ENCODE measurements at regions not wholly inside any gene's neighbourhood (a gene's known extent, or its start where the extent isn't known, plus 50 kb on each side); places are given as distances from the start of the nearest gene placed in this dataset.

DNA sequence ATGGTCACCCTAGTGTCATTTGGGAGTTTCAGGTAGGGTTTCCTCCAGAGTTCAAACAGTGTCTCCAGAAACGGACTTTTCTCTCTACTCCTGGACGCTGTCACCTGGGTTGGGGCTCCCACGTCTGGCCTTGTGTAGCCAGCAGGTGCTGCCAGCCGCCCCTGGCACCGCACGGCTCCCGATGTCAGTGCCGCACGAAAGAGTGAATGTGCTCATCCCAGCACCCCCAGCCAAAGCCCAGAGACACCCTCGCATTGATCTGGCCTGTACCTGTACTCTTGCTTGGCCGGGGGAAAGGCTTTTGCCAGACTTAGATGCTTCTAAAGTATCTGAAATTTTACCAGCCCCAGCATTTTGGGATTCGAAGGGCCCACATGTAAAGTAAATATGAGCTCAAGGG is 351.9 kb downstream of the C16orf95 start:
- no peaks in the 10 kb centered on the region for H3K9me3 ChIP-seq (ENCODE audit: insufficient read depth, low read depth, low read length)
- H3K9ac ChIP-seq (ENCODE audit: low read depth, low read length), result no peak overlapping the region
- no peaks in the 10 kb centered on the region for H3K36me3 ChIP-seq (ENCODE audit: insufficient read depth, low read depth, low read length)
- no peak overlapping the region for H3K27ac ChIP-seq (ENCODE audit: low read length)
- no peak overlapping the region for H3K4me3 ChIP-seq (ENCODE audit: low read length)
- no peaks in the 10 kb centered on the region for H3K4me1 ChIP-seq (ENCODE audit: insufficient read depth, low read length)
- no peaks in the 10 kb centered on the region; the same call in 1 of the 2 replicates for H3K27me3 ChIP-seq (ENCODE audit: insufficient read depth, low read length)

DNA sequence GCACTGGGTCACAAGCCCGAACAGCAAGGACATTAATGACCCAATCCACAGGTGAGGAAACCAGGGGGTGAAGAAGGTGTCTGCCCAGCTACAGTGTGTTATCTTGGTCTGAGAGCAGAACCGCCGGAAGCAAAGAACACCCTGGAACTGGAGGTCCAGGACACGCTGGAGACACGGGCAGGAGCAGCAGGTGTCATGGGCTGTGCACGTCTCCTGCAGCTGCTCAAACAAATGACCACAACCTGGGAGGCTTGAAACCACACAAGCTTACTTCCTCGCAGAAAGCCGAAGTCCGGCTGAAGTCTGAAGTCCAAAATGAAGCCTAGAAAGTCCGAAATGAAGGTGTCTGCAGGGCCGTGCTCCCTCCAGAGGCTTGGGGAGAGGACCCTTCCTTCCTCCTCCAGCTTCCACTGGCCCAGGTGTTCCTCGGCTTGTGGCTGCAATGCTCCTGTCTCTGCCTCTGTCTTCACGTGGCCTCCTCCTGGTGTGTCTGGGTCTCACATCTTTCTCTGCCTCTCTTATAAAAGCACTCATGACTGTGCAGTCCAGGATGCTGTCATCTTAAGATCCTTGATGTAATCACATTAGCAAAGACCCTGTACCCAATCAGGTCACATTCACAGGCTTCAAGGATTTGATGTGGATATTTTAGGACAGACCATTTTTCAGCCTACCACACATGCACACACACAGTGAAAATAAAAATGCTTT is 351.2 kb downstream of the C16orf95 start:
- no peaks in the 10 kb centered on the region for H3K9me3 ChIP-seq (ENCODE audit: insufficient read depth, low read depth, low read length)
- no peak overlapping the region for H3K4me3 ChIP-seq (ENCODE audit: low read length)
- H3K4me1 ChIP-seq (ENCODE audit: insufficient read depth, low read length), result no peaks in the 10 kb centered on the region
- no peaks in the 10 kb centered on the region for H3K36me3 ChIP-seq (ENCODE audit: insufficient read depth, low read depth, low read length)
- H3K27me3 ChIP-seq (ENCODE audit: insufficient read depth, low read length), result no peaks in the 10 kb centered on the region; the same call in 1 of the 2 replicates
- H3K27ac ChIP-seq (ENCODE audit: low read length), result no peak overlapping the region
- no peak overlapping the region for H3K9ac ChIP-seq (ENCODE audit: low read depth, low read length)

DNA sequence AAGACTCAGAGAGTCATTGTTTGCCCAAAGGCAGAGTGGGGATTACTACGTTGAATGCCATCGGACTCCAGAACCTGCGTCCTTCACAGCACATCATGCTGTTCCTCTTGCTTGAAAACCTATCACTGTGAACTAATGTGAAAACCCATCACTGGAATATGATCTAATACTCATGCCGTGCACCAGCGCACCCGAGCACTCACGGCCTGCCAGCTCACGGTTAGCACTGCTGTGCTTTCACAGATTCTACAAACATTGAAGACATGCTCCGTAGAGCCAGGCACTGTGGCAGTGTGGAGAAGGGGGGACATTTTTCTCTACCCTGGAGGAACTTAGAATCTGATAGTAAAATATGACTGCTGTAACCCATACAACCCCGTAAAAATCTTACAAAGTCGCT is 350.4 kb downstream of the C16orf95 start:
- H3K9me3 ChIP-seq (ENCODE audit: insufficient read depth, low read depth, low read length), result no peaks in the 10 kb centered on the region
- no peaks in the 10 kb centered on the region for H3K36me3 ChIP-seq (ENCODE audit: insufficient read depth, low read depth, low read length)
- H3K27ac ChIP-seq (ENCODE audit: low read length), result no peak overlapping the region
- H3K27me3 ChIP-seq (ENCODE audit: insufficient read depth, low read length), result no peaks in the 10 kb centered on the region
- H3K4me3 ChIP-seq (ENCODE audit: low read length), result no peak overlapping the region
- no peak overlapping the region for H3K9ac ChIP-seq (ENCODE audit: low read depth, low read length)
- H3K4me1 ChIP-seq (ENCODE audit: insufficient read depth, low read length), result no peaks in the 10 kb centered on the region

DNA sequence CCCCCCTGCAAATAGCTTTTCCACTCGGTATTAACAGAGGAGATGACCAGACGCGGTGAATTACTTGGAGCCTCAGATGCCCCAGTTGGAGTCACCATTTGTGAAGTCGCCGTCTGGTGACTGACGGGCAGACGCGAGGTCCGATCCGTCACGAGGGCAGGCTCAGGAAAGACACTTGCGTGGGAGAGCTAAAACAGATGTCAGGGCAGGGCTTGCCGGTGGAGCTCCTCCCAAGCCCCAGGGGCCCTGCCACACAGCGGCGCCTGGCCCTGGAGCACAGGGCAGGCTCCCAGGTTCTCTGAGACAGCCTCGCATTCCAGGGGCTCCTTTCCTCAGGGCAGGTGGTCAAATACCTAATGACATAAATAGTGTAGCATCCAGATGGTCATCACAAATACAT is 348.3 kb downstream of the C16orf95 start:
- no peaks in the 10 kb centered on the region for H3K27me3 ChIP-seq (ENCODE audit: insufficient read depth, low read length)
- no peaks in the 10 kb centered on the region for H3K4me1 ChIP-seq (ENCODE audit: insufficient read depth, low read length)
- no peak overlapping the region for H3K4me3 ChIP-seq (ENCODE audit: low read length)
- H3K9me3 ChIP-seq (ENCODE audit: insufficient read depth, low read depth, low read length), result no peaks in the 10 kb centered on the region; the same call in 1 of the 2 replicates
- H3K9ac ChIP-seq (ENCODE audit: low read depth, low read length), result no peak overlapping the region
- H3K27ac ChIP-seq (ENCODE audit: low read length), result no peak overlapping the region
- H3K36me3 ChIP-seq (ENCODE audit: insufficient read depth, low read depth, low read length), result no peaks in the 10 kb centered on the region

DNA sequence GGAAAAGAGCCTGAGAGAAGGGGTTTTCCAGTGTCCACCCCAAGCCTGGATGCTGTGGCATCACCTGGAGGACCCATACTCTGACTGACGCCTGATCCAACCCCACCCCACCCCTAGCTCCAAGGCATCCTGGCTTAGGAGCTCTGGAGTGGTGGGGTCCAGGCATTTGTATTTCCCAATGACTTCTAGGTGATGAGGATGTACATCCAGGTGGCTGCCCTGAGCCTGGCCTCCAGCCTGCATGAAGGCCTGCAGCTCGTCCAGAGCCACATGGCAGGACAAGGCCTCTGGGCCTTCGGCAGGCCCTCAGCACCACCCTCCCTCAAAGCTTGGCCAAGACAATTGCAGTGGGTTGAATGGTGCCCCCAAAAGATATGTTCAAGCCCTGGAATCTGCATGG is 347.5 kb downstream of the C16orf95 start:
- Histone ChIP-seq H3K4me3 (ENCODE audit: low read length) (no peak overlapping the region), H3K9ac (ENCODE audit: low read depth, low read length) (no peak overlapping the region), H3K9me3 (ENCODE audit: insufficient read depth, low read depth, low read length) (no peaks in the 10 kb centered on the region; the same call in 1 of the 2 replicates), H3K4me1 (ENCODE audit: insufficient read depth, low read length) (no peaks in the 10 kb centered on the region), H3K27ac (ENCODE audit: low read length) (no peak overlapping the region), H3K27me3 (ENCODE audit: insufficient read depth, low read length) (no peaks in the 10 kb centered on the region), H3K36me3 (ENCODE audit: insufficient read depth, low read depth, low read length) (no peaks in the 10 kb centered on the region)

DNA sequence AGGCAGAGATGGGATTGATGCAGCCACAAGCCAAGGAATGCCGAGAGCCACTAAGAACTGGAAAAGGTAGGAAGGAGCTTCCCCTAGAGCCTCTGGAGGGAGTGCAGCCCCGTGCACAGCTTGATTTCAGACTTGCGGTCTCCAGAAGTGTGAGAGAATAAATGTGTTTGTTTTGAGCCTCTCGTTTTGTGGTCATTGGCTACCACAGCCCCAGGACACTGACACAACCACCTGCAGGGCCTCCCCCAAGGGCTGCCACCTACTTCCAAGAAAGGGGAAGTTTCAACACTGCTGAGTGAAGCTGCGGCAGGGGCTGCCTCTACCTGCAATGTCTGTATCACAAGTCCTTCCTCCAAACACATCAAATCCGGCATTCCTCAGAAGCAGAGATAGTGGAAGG is 346.9 kb downstream of the C16orf95 start:
- Histone ChIP-seq H3K4me1 (ENCODE audit: insufficient read depth, low read length) (no peaks in the 10 kb centered on the region), H3K36me3 (ENCODE audit: insufficient read depth, low read depth, low read length) (no peaks in the 10 kb centered on the region), H3K9me3 (ENCODE audit: insufficient read depth, low read depth, low read length) (no peaks in the 10 kb centered on the region; the same call in 1 of the 2 replicates), H3K4me3 (ENCODE audit: low read length) (no peak overlapping the region), H3K27me3 (ENCODE audit: insufficient read depth, low read length) (no peaks in the 10 kb centered on the region), H3K27ac (ENCODE audit: low read length) (no peak overlapping the region), H3K9ac (ENCODE audit: low read depth, low read length) (no peak overlapping the region)

DNA sequence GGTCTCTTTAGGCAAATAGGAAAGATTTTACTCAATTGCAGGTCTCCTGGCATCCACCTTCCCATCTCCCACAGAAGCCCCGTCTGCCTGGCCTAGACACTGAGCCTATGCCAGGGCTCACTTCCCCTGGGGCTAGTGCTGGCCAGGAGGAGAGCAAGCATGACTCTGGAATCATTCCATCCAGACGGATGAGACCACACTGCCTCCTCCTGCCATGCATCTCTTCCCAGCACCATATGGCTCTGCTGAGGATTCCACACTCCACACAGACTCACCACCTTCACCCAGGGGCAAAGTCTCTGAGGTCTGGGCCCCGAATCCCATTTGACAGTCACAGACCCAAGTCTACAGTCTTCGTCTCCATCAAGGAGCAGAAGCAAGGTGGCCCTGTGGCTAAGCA is 346.5 kb downstream of the C16orf95 start:
- Histone ChIP-seq H3K4me3 (ENCODE audit: low read length) (no peak overlapping the region), H3K9me3 (ENCODE audit: insufficient read depth, low read depth, low read length) (no peaks in the 10 kb centered on the region; the same call in 1 of the 2 replicates), H3K36me3 (ENCODE audit: insufficient read depth, low read depth, low read length) (no peaks in the 10 kb centered on the region), H3K9ac (ENCODE audit: low read depth, low read length) (no peak overlapping the region), H3K27me3 (ENCODE audit: insufficient read depth, low read length) (no peaks in the 10 kb centered on the region), H3K27ac (ENCODE audit: low read length) (no peak overlapping the region), H3K4me1 (ENCODE audit: insufficient read depth, low read length) (no peaks in the 10 kb centered on the region)

DNA sequence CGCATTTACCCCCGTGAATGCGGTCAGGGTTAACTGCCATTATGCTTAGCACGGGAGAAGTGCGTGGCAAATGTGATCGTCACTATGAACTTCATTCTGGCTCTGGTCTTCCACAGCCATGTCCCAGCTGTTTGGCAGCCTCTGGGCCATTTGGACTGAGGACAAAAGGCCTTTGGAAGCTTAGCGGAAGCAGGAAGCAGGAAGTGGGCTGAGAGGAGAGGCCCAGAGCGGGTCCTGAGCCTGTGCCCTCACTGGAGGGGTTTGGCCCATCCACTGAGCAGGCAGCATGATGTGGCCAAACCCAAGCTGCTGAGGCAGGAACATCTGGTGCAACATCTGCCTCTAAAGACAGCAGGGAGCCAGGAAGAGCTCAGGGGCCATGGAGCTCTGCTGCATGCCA is 345.9 kb downstream of the C16orf95 start:
- no peak overlapping the region for H3K4me3 ChIP-seq (ENCODE audit: low read length)
- H3K27me3 ChIP-seq (ENCODE audit: insufficient read depth, low read length), result no peaks in the 10 kb centered on the region
- H3K4me1 ChIP-seq (ENCODE audit: insufficient read depth, low read length), result no peaks in the 10 kb centered on the region
- H3K9me3 ChIP-seq (ENCODE audit: insufficient read depth, low read depth, low read length), result no peaks in the 10 kb centered on the region; the same call in 1 of the 2 replicates
- H3K27ac ChIP-seq (ENCODE audit: low read length), result no peak overlapping the region
- H3K9ac ChIP-seq (ENCODE audit: low read depth, low read length), result no peak overlapping the region
- H3K36me3 ChIP-seq (ENCODE audit: insufficient read depth, low read depth, low read length), result no peaks in the 10 kb centered on the region

DNA sequence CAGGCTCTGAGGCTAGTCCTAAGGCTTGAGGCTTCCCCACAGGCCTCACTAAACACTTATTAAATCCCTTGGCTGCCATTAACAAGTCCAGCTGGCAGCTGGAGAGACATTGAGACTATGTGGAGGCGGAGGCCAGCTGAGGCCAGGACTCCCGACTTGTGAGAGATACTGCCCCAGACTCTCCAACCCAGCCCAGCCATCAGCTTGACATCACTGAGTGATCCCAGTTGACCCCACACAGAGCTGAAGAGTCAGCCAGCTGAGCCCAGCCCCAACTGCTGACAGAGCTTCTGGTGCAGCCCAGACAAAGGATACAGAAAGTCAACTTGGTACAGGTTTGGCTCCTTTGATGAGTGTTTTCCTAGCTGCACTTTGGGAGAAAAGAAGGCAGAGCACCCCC is 343.1 kb downstream of the C16orf95 start:
- Histone ChIP-seq H3K36me3 (ENCODE audit: insufficient read depth, low read depth, low read length) (no peaks in the 10 kb centered on the region), H3K27ac (ENCODE audit: low read length) (no peak overlapping the region), H3K4me3 (ENCODE audit: low read length) (no peak overlapping the region), H3K27me3 (ENCODE audit: insufficient read depth, low read length) (no peaks in the 10 kb centered on the region), H3K4me1 (ENCODE audit: insufficient read depth, low read length) (no peaks in the 10 kb centered on the region), H3K9me3 (ENCODE audit: insufficient read depth, low read depth, low read length) (no peaks in the 10 kb centered on the region; the same call in 1 of the 2 replicates), H3K9ac (ENCODE audit: low read depth, low read length) (no peak overlapping the region)

DNA sequence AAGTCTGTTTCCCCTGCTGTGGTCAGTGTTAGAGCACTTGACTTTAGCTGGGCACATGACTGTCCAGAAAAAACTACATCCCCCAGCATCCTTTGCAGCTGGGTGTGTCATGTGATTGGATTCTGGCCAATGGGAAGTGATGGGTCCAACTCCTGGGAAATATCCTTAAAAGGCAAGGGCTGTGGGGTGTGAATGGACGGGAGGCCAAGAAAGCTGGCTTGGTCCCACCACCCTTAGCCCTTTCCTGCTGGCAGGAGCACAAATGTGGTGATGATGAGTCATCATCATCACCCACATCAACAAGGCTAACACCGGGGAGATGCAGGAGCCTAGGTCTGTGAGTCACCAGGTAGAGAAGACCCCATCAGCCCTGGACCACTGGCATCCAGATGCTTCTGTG is 341.7 kb downstream of the C16orf95 start:
- H3K27me3 ChIP-seq (ENCODE audit: insufficient read depth, low read length), result no peaks in the 10 kb centered on the region; the same call in 1 of the 2 replicates
- H3K4me1 ChIP-seq (ENCODE audit: insufficient read depth, low read length), result no peaks in the 10 kb centered on the region
- H3K9me3 ChIP-seq (ENCODE audit: insufficient read depth, low read depth, low read length), result no peaks in the 10 kb centered on the region; the same call in 1 of the 2 replicates
- H3K27ac ChIP-seq (ENCODE audit: low read length), result no peak overlapping the region
- H3K9ac ChIP-seq (ENCODE audit: low read depth, low read length), result no peak overlapping the region; the same call in 1 of the 2 replicates
- no peaks in the 10 kb centered on the region for H3K36me3 ChIP-seq (ENCODE audit: insufficient read depth, low read depth, low read length)
- H3K4me3 ChIP-seq (ENCODE audit: low read length), result no peak overlapping the region

DNA sequence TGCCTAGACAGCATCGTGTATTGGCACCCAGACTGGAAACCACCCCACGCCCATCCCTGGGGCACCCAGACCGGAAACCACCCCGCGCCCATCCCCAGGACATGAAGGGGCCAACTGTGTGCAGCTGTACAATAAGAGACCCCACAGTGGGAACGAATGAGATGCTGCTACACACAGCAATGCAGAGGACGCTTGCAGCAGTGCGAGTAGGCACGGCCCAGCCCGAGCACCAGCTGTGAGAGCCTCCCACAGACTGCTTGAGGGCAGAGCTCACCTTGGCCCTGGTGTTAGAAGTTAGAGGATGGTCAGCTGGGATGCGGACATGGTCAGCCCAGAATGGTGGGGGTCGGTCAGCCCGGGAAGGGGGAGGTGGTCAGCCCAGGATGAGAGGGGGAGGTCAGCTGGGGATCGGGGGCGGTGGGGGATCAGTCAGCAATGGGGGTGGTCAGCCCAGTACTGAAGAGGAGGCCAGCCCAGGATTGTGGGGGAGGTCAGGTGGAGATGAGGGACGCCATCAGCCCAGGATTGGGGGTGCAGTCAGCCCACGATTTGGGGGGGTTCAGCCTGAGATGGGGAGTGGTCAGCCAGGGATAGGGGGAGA is 340.0 kb downstream of the C16orf95 start:
- no peak overlapping the region for H3K27ac ChIP-seq (ENCODE audit: low read length)
- H3K4me1 ChIP-seq (ENCODE audit: insufficient read depth, low read length), result no peaks in the 10 kb centered on the region
- H3K27me3 ChIP-seq (ENCODE audit: insufficient read depth, low read length), result no peaks in the 10 kb centered on the region; the same call in 1 of the 2 replicates
- no peaks in the 10 kb centered on the region for H3K36me3 ChIP-seq (ENCODE audit: insufficient read depth, low read depth, low read length)
- H3K4me3 ChIP-seq (ENCODE audit: low read length), result no peak overlapping the region
- H3K9me3 ChIP-seq (ENCODE audit: insufficient read depth, low read depth, low read length), result no peaks in the 10 kb centered on the region; the same call in 1 of the 2 replicates
- H3K9ac ChIP-seq (ENCODE audit: low read depth, low read length), result no peak overlapping the region

DNA sequence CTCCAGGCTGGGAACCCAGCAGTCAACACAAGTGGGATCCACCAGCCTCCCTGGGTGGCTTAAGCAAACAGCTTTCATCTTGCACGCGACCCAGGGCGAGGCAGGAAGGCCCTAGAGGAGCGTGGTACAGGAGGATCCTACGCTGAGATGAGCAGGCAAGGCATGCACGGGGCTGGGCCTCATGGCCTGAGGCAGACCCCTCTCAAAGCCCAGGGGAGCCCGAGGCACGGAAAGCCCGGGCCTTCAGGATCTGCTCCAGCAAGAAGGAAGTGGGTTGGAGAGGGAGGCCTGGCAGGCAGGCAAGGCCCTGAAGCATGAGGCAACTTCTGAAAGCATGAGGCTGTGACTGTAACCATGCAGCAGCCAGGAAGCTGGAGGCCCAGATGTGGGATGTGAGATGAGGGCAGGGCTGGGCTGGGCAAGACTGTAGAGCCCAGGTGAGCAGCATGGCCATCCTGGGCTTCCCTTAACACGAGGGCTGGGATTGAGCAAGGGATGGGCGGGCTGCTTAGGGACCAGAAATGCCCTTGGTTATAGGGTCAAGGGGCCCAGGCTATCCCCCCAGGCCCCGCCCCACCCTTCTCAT is 338.7 kb downstream of the C16orf95 start:
- Histone ChIP-seq H3K9me3 (ENCODE audit: insufficient read depth, low read depth, low read length) (no peaks in the 10 kb centered on the region; the same call in 1 of the 2 replicates), H3K27ac (ENCODE audit: low read length) (no peak overlapping the region), H3K4me3 (ENCODE audit: low read length) (no peak overlapping the region), H3K36me3 (ENCODE audit: insufficient read depth, low read depth, low read length) (no peaks in the 10 kb centered on the region), H3K27me3 (ENCODE audit: insufficient read depth, low read length) (no peaks in the 10 kb centered on the region; the same call in 1 of the 2 replicates), H3K4me1 (ENCODE audit: insufficient read depth, low read length) (no peaks in the 10 kb centered on the region), H3K9ac (ENCODE audit: low read depth, low read length) (no peak overlapping the region)
